ENCODE measurements at regions not wholly inside any gene's neighbourhood (a gene's known extent, or its start where the extent isn't known, plus 50 kb on each side); places are given as distances from the start of the nearest gene placed in this dataset.

GRCh38 chr2:175688243-175688642 lies 313.8 kb downstream of the LNPK start:
- TF ChIP-seq, protein P1, sequence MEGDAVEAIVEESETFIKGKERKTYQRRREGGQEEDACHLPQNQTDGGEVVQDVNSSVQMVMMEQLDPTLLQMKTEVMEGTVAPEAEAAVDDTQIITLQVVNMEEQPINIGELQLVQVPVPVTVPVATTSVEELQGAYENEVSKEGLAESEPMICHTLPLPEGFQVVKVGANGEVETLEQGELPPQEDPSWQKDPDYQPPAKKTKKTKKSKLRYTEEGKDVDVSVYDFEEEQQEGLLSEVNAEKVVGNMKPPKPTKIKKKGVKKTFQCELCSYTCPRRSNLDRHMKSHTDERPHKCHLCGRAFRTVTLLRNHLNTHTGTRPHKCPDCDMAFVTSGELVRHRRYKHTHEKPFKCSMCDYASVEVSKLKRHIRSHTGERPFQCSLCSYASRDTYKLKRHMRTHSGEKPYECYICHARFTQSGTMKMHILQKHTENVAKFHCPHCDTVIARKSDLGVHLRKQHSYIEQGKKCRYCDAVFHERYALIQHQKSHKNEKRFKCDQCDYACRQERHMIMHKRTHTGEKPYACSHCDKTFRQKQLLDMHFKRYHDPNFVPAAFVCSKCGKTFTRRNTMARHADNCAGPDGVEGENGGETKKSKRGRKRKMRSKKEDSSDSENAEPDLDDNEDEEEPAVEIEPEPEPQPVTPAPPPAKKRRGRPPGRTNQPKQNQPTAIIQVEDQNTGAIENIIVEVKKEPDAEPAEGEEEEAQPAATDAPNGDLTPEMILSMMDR (IDR thresholded peaks at IDR 0.05), result no peak
- TF ChIP-seq POLR2AphosphoS5 (IDR thresholded peaks at IDR 0.05) (no peak), POLR2A (IDR thresholded peaks at IDR 0.05; ENCODE audit: low read depth) (no peak), EP300 (IDR thresholded peaks at IDR 0.05) (no peak)

All from esophagus muscularis mucosa (tissue), 4 donors.